ENCODE measurements at regions not wholly inside any gene's neighbourhood (a gene's known extent, or its start where the extent isn't known, plus 50 kb on each side); places are given as distances from the start of the nearest gene placed in this dataset.

- Histone ChIP-seq H3K79me2 (replicated peaks; ENCODE audit: insufficient read depth) (no peaks in the 10 kb centered on the region), H3K36me3 (ENCODE audit: insufficient read depth) (0 out of 2 replicates have a peak, but pooled peaks cover 4% of the 10 kb centered on the region), H3K27me3 (ENCODE audit: insufficient read depth) (no peaks in the 10 kb centered on the region), H3K4me1 (ENCODE audit: insufficient read depth) (no peaks in the 10 kb centered on the region), H3K9me2 (ENCODE audit: insufficient read depth) (no peaks in the 10 kb centered on the region), H4K20me1 (replicated peaks; ENCODE audit: insufficient read depth) (no peaks in the 10 kb centered on the region), H3K4me2 (no peak overlapping the region), H3F3A (replicated peaks; ENCODE audit: low read depth) (no peaks in the 10 kb centered on the region), H2AFZ (no peak overlapping the region), H3K4me3 (no peak overlapping the region), H3K27ac (ENCODE audit: low read depth) (no peak overlapping the region)
- DNase-seq (ENCODE audit: low spot score) (no peak), ATAC-seq (no peak)
- H3K9me3 Mint-ChIP-seq = peaks cover 100% of the 10 kb centered on the region
- no peak overlapping the region for H3K4me3 Mint-ChIP-seq
- H3K27ac Mint-ChIP-seq = no peak overlapping the region
- H3K4me1 Mint-ChIP-seq = no peaks in the 10 kb centered on the region
- TF ChIP-seq ETS1 (IDR thresholded peaks at IDR 0.05) = no peak
- TF ChIP-seq NANOG (IDR thresholded peaks at IDR 0.05; ENCODE audit: borderline replicate concordance) = no peak
- no peak for TF ChIP-seq ZNF331 (CRISPR knock-in tag; IDR thresholded peaks at IDR 0.05; ENCODE audit: low read depth)
- no peak for TF ChIP-seq CREB1 (CRISPR knock-in tag; IDR thresholded peaks at IDR 0.05; ENCODE audit: low read depth)
- TF ChIP-seq, protein P1, sequence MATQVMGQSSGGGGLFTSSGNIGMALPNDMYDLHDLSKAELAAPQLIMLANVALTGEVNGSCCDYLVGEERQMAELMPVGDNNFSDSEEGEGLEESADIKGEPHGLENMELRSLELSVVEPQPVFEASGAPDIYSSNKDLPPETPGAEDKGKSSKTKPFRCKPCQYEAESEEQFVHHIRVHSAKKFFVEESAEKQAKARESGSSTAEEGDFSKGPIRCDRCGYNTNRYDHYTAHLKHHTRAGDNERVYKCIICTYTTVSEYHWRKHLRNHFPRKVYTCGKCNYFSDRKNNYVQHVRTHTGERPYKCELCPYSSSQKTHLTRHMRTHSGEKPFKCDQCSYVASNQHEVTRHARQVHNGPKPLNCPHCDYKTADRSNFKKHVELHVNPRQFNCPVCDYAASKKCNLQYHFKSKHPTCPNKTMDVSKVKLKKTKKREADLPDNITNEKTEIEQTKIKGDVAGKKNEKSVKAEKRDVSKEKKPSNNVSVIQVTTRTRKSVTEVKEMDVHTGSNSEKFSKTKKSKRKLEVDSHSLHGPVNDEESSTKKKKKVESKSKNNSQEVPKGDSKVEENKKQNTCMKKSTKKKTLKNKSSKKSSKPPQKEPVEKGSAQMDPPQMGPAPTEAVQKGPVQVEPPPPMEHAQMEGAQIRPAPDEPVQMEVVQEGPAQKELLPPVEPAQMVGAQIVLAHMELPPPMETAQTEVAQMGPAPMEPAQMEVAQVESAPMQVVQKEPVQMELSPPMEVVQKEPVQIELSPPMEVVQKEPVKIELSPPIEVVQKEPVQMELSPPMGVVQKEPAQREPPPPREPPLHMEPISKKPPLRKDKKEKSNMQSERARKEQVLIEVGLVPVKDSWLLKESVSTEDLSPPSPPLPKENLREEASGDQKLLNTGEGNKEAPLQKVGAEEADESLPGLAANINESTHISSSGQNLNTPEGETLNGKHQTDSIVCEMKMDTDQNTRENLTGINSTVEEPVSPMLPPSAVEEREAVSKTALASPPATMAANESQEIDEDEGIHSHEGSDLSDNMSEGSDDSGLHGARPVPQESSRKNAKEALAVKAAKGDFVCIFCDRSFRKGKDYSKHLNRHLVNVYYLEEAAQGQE (IDR thresholded peaks at IDR 0.05; ENCODE audit: unreplicated experiment) = no peak
- no peak for TF ChIP-seq POLR2AphosphoS5 (IDR thresholded peaks at IDR 0.05; ENCODE audit: low read depth)
- no peak for TF ChIP-seq EZH2phosphoT487 (IDR thresholded peaks at IDR 0.05; ENCODE audit: unreplicated experiment)
- TF ChIP-seq CTCF (conservative IDR thresholded peaks at IDR 0.05; ENCODE audit: low read depth in 2 of 2) = no peak
- TF ChIP-seq STAT1 (IDR thresholded peaks at IDR 0.05; ENCODE audit: unreplicated experiment) = no peak
- no peak for TF ChIP-seq EZH2 (IDR thresholded peaks at IDR 0.05; ENCODE audit: low read depth, unreplicated experiment)
- no peak for TF ChIP-seq JUNB (IDR thresholded peaks at IDR 0.05; ENCODE audit: unreplicated experiment)
- TF ChIP-seq, protein P2, sequence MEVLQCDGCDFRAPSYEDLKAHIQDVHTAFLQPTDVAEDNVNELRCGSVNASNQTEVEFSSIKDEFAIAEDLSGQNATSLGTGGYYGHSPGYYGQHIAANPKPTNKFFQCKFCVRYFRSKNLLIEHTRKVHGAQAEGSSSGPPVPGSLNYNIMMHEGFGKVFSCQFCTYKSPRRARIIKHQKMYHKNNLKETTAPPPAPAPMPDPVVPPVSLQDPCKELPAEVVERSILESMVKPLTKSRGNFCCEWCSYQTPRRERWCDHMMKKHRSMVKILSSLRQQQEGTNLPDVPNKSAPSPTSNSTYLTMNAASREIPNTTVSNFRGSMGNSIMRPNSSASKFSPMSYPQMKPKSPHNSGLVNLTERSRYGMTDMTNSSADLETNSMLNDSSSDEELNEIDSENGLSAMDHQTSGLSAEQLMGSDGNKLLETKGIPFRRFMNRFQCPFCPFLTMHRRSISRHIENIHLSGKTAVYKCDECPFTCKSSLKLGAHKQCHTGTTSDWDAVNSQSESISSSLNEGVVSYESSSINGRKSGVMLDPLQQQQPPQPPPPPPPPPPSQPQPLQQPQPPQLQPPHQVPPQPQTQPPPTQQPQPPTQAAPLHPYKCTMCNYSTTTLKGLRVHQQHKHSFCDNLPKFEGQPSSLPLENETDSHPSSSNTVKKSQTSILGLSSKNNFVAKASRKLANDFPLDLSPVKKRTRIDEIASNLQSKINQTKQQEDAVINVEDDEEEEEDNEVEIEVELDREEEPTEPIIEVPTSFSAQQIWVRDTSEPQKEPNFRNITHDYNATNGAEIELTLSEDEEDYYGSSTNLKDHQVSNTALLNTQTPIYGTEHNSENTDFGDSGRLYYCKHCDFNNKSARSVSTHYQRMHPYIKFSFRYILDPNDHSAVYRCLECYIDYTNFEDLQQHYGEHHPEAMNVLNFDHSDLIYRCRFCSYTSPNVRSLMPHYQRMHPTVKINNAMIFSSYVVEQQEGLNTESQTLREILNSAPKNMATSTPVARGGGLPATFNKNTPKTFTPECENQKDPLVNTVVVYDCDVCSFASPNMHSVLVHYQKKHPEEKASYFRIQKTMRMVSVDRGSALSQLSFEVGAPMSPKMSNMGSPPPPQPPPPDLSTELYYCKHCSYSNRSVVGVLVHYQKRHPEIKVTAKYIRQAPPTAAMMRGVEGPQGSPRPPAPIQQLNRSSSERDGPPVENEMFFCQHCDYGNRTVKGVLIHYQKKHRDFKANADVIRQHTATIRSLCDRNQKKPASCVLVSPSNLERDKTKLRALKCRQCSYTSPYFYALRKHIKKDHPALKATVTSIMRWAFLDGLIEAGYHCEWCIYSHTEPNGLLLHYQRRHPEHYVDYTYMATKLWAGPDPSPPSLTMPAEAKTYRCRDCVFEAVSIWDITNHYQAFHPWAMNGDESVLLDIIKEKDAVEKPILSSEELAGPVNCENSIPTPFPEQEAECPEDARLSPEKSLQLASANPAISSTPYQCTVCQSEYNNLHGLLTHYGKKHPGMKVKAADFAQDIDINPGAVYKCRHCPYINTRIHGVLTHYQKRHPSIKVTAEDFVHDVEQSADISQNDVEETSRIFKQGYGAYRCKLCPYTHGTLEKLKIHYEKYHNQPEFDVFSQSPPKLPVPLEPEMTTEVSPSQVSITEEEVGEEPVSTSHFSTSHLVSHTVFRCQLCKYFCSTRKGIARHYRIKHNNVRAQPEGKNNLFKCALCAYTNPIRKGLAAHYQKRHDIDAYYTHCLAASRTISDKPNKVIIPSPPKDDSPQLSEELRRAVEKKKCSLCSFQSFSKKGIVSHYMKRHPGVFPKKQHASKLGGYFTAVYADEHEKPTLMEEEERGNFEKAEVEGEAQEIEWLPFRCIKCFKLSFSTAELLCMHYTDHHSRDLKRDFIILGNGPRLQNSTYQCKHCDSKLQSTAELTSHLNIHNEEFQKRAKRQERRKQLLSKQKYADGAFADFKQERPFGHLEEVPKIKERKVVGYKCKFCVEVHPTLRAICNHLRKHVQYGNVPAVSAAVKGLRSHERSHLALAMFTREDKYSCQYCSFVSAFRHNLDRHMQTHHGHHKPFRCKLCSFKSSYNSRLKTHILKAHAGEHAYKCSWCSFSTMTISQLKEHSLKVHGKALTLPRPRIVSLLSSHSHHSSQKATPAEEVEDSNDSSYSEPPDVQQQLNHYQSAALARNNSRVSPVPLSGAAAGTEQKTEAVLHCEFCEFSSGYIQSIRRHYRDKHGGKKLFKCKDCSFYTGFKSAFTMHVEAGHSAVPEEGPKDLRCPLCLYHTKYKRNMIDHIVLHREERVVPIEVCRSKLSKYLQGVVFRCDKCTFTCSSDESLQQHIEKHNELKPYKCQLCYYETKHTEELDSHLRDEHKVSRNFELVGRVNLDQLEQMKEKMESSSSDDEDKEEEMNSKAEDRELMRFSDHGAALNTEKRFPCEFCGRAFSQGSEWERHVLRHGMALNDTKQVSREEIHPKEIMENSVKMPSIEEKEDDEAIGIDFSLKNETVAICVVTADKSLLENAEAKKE (CRISPR knock-in tag; IDR thresholded peaks at IDR 0.05) = no peak
- TF ChIP-seq ZNF114 (CRISPR knock-in tag; IDR thresholded peaks at IDR 0.05) = no peak
- H3K27me3 Mint-ChIP-seq (ENCODE audit: insufficient read depth, low read depth, poor library complexity) = peaks cover 8% of the 10 kb centered on the region
- peaks cover 37% of the 10 kb centered on the region for H3K36me3 Mint-ChIP-seq (ENCODE audit: low read depth)
These were observed 513.4 kb downstream of the TBC1D22A start for GRCh38 chr22:47275605-47276449.

Data from GM23338 (cell line).